Fibroblast of skin of abdomen (primary cell): ENCODE measurements at regions not wholly inside any gene's neighbourhood (a gene's known extent, or its start where the extent isn't known, plus 50 kb on each side); places are given as distances from the start of the nearest gene placed in this dataset.
A peak's percentile ranks its signal among the peaks of the same experiment; 100 is the strongest.
"Not testable (repeated sequence)": the region's sequence is repeated elsewhere in the genome, so short reads cannot be mapped to it uniquely, and the experiment has no call there.

Source experiments
- DNase-seq: peaks from one replicate; pipeline ENCODE4 v3.0.0-alpha.2; 2013

DNA sequence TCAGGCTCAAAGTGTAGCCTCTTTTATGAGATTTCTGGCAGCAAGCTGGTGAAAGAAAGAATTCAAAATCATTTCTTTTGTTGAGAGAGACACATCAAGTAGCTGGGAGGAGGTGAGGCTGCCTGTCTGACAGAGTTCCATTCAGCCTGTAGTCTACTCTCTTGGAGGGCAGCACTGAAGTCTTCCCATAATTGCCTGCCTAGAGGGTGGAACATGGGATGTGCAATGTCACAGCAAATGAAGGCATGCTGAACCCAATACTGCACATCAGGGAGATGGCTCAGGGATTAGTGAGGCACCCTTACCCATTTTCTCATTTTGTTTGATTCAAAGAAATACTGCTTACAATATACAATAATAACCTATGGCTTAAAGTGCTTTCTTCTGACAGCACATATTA, 475.7 kb downstream of the TMEM232 start:
- DNase-seq = no peak

DNA sequence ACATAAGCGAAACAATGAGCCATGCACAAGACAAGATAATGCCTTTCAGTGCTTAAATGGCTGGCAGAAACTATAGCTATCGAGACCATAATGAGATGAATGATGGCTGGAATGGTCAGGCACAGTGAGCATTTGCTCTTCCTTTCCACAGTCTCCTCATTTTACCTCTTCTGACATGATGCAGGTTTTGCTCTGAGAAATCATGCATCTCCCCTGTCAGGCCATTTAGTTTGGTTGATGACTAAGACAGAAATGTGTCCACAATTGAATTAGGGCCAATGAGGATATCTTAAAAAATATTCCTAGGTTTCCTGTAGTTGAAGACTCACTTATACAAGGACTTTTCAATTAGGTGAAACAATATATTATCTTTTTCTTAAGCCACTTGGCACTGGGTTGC, 475.1 kb downstream of the TMEM232 start:
- peak; percentile 78 for DNase-seq

DNA sequence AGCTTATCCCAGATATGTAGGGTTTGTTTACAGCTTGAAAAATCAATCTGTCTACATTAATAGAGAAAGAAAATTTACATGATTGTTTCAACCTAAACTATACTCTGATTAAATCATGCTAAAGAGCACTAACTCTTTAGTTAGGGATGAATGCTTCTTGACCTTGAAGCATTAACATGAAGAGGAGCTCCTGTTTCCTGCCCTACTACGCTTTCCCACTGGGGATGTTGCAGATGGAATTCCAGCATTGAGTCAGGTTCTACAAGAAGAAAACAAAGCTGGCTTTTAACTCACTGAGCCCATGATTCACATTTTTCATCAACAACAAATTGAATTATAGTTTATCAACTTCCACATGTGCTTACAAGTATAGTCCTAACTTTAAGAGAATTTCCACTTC, 471.3 kb downstream of the TMEM232 start:
- DNase-seq = no peak

DNA sequence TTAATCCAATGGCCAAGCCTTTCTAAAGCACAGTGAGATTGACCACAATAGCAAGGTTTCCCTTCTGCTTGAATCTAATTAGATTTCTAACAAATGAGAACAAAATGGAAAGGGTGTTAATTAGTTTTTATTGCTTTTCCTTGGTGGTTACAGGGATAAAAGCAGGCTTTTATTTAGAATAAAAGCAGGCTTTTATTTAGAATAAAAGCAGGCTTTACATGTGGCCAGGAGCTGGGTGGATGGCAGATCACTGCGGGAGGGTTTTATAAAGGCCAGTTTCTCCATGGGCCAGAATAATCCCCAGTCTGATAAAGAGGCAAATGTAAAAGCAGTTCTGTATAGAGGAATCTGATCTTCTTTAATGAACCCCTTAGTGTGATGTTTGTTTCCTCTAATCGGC, 470.2 kb downstream of the TMEM232 start:
- DNase-seq = no peak

DNA sequence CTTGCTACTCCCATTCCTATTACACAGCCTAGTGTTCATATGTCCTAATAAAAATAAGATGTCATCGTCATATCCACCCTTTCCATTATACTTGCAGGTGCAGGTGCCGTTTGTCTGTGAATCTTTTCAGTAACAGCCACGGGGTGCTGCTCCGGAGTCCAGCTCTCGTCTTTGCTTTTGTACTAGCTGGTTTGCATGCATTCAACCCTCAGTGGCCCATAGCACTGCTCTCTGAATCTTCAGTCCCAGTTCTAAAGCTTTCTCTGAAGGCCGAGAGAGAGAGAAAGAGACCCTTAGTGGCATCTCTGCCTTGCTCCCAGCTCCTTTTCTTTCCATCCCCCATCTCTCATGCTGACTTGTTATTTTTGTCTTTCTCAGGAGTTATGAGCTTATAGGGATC, 468.5 kb downstream of the TMEM232 start:
- no peak for DNase-seq

DNA sequence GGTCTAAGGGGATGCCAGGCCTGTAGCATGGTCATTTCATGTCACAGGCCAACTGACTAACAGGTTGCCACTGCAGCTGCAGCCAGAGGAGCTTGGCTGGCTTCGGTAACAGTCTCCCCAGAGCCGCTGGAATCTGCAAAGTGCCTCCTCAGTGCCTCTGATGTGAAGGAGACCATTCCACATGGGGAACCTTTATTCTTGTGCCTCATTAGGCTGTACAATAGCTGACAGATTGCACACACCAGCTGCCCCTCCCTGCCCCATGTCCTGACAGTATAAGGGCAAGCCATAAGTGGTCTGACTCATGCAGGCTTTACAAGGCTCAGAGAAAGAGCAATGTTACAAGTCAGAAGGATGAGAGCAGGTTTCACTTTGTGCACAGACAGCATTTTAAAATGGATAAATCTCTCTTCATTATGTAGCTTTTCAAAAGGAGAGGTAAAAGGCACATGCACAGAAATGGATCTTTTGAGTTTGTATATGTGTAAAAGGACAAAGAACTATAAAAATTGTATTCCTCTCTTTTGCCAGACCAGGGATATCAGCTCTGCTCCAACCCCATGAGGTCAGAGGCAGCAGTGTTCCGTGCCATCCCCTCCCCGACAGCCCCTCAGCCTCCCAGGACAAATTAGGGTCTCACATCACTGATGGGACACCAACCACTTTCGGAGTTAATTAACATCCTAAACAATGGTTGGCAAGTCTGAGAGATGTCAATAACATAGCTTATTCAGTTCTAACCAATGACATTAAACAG, 467.8 kb downstream of the TMEM232 start:
- peak; percentile 79 for DNase-seq

DNA sequence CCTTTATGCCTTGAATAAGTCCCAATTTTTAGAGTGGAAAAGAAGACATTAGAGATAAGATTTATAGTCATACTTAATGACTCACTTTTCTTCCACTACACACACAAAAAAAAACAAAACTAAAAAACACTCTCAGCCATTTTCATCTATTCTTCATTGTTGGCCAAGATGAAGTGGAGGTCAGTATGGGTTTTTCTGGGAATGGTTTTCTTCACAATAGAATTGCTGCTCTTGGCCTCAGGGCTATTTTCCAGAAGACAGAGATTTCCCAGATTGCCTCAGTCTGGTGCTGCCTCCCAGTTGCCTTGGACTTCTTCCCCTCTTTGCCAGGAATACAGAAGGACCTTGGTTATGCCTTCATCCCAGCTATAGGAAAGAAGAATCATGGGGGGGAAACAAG, 463.7 kb downstream of the TMEM232 start:
- peak; percentile 44 for DNase-seq

DNA sequence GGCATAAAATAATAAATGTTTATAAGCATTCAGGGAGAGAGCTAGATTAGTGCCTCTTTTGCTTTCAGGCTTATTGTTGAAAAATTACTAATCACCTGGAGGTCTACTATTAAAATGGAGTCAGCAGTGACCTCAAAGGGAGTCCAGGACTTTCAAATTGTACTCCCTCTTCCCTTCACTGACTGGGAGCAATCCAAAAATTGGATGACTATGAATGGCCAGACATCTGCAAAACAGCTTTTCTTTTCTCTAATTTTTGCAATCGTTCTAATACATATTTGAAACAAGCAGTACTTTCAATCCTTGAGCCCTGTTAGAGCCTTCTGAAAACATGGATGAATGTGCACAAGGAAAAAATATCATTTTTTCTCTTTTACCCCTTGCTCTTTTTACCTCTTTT, 461.8 kb downstream of the TMEM232 start:
- no peak for DNase-seq

DNA sequence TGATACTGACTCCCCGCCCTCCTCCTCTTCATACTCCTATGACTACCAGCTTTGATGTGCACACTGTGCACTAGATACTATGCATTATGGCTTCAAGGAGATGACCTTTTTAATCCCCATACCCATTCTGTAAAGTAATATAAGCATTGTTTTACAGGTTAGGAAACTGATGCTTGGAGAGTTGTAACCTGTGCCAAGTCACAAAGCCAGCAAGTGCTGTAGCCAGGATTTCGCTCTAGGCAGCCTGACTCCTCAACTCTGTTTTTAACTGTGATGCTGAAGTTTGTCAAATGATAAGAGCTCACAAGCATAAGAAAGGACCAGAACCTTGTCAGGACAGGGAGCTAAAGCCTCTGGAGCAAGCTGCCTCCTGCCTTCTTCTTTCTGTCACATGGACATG, 461.3 kb downstream of the TMEM232 start:
- no peak for DNase-seq

DNA sequence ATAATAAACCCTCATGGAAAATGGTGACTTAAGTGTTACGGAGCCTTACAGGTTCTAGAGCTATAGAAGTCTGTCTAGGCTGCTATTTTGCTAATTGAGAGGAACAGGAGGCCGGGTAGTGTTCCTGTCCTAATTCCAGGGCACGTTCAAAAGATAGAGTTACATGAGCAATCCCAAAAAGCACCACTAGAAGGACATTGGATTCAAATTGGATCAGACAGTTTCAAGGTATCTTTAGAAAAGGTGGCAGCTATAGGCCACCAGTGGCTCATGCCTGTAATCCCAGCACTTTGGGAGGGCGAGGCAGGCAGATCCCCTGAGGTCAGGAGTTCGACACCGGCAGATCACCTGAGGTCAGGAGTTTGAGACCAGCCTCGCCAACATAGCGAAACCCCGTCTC, 458.8 kb downstream of the TMEM232 start:
- DNase-seq = no peak

DNA sequence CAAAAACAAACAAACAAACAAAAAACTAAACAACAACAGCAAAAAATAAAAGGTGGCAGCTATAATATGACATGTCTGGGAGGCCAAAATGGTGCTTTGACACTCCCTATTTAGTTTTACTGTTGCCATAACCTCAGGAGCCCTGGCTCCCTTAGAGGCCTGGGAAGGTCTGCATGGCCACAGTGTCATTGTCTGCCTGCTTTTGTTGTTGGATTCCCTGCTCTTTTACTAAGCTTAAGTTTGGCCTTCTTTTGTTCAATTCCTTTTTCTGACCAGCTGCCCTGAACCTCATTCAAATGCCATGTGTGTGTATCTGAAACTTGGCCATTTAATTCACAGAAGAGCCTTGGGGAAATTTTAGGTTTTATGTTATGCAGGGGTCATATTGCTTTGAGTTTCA, 458.2 kb downstream of the TMEM232 start:
- no peak for DNase-seq

DNA sequence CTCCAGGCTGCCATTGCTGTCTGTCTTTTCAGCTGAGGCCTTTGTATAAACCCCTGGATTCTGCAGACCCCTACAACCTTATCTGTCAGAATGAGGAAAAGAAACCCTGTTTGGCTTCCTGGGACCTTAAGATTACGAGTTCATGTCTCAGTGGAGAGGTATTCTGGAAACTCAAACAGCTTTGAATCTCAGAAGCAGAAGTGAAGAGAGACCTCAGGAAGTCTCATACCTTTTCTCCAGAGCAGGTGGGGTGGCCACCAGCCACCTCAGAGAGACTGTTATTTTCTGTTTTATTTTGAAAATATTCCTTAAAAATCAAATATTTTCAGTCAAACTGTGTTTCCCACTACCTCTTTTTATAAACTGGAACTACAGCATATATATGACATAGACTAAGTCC, 457.5 kb downstream of the TMEM232 start:
- DNase-seq = no peak

DNA sequence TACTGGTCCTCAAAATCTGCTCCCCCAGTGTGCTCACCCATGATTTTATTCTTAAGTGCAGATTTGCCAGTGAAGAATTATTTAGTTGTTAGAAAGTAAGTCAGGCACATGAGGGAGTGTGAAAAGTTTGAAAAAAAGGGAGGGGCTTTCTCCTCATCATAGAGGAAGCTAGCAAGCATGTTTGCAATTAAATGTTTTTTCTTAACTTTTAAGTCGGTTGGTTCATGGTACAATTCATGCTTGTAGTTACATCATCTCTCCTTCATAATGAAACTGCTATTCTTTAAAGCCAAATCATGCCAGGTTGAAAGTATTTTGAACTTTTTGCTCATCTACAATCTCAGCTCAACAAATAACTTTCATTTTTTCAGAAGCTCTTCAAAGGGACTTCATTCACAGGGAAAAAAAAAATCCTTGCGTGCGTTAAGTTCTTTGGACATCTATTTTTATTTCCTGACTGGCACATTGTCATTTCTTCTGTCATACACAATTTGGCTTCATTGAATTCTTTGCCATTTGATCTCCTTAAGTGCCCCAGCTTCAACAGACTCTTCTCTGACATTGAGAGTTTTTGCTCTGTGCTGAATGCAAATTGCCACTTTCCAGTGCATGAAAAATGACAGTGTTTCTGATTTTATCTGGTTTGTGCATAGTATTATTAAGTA, 456.9 kb downstream of the TMEM232 start:
- DNase-seq = peak; percentile 76

DNA sequence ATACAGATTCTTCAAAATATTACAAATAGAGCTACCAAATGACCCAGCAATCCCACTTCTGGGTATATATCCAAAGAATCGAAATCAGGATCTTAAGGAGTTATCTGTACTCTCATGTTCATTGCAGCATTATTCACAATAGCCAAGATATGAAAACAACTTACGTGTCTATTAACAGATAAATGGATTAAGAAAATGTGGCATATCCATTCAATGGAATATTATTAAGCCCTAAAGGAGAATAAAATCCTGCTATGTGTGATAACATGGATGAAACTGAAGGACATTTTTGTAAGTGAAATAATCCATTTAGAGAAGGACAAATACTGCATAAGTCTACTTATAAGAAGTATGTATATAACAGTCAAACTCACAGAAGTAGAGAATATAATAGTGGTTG, 450.6 kb downstream of the TMEM232 start:
- no peak for DNase-seq

DNA sequence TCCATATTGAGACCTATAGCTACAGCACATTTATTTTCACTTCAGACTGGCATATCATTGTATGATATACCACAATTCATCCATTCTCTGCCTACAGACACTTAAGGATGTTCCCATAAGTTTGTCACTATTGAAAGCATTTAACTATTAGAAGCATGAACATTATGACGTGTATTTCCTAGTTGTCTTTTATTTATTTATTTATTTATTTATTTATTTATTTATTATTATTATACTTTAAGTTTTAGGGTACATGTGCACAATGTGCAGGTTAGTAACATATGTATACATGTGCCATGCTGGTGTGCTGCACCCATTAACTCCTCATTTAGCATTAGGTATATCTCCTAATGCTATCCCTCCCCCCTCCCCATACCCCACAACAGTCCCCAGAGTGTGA, 448.0 kb downstream of the TMEM232 start:
- DNase-seq = not testable (repeated sequence)

DNA sequence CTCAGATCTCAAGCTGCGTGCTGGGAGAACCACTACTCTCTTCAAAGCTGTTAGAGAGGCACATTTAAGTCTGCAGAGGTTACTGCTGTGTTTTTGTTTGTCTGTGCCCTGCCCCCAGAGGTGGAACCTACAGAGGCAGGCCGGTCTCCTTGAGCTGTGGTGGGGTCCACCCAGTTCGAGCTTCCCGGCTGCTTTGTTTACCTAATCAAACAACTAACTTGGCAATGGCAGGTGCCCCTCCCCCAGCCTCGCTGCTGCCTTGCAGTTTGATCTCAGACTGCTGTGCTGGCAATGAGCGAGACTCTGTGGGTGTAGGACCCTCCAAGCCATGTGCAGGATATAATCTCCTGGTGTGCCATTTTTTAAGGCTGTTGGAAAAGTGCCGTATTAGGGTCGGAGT, 442.4 kb downstream of the TMEM232 start:
- DNase-seq = not testable (repeated sequence)

DNA sequence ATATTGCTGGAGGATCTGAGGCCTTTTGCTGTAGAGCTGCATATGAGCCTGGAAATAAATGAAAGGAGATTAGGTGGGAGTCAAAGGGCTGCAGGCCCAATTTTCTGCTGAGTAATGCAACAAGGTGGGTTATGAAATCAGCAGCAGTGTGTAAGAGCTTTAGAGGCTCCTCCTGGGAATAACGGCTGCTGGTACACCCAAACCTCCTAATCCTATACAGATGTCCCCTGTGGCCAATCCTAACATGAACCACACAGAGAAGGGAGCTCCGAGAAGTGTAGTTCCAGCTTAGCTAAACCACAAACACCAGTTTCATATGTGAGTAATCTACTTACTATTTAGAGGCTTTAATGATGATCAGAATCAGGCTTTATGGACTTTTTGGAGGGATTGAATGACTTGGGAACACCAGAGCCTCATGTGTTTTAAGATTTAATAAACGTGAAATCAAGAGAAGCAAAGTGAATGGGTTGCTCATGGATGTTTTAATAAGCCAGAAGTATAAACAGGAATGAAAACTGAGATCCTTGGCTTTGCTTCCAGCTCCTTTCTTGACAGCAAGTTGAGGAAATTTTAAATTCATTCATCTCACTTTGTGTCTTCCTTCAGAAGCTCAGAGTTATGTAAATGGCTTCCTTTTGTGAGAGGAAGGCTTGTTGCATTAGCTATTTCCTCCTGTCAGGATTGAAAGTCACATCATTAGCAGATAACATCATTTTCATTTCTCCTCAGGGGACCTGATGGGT, 437.5 kb downstream of the TMEM232 start:
- peak; percentile 100 for DNase-seq

DNA sequence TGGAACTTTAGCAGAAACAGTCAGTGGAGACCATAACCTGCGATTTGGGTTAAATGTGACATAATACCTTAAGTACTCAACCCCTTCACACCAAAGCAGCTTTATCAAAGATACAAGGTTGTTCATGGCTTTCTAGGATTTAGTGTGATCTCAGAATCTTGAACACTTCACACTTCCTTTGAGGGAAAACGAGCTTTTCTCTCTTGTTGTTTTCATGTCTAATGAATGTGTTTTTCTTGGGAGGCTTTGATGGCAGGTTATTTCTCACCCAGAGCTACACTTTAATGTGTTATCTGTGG, 437.0 kb downstream of the TMEM232 start:
- no peak for DNase-seq

DNA sequence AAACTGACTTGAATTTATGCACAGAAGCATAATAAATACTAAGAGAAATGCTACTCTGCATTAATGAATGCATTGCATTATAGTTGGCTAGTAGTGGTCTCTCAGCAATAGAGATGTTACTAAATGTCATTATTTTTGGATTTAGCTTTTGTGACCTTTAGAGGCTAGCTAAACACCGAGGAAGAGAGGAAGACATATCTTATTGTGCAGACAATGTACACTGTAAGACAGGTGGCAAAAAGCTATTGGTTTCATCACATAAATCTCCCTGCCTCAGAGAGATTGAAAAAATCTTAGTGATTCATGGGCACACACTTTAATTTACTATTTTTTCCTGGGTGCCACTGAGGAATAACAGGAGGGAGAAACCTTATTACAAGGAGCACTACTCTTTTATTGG, 435.9 kb downstream of the TMEM232 start:
- DNase-seq = no peak

DNA sequence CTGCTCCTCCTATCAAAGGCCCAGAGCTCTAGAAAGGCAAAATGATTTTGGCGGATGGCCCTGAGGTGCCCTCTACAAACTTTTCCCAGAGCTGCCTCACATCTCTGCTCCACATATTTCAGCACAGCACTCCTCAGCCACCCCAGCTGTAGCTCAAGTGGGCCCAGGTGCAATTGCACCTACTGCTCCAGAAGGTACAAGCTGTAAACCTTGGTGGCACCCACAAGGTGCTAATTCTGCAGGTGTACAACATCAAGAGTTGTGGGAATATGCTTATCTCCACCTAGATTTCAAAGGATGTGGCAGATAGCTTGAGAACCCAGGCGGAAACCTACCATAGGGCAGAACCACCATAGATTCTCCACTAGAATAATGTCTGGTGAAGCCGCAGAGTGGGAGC, 432.2 kb downstream of the TMEM232 start:
- DNase-seq = no peak

DNA sequence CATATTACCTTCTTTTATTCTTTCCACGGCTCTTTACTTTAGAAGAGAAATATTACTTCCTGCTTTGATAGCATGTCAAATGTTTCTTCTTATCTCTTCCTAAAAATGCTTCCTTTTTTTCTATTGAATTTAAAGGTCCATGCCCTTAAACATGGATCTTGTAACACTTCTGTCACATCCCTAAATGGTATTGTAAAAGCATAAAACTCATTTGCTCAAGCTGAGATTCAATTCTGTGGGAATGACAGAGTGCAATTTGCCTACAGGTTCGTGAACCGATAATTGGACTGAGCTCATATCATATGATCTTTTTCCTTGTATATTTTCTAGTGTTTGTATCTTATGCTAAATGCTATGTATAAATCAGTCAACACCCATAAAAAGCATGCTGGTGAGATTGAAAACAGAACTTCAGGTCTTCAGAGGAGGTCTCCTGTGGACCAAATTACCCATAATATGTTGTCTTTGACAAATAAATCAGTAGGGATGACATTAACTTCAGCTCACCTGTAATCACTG, 429.3 kb downstream of the TMEM232 start:
- no peak for DNase-seq

DNA sequence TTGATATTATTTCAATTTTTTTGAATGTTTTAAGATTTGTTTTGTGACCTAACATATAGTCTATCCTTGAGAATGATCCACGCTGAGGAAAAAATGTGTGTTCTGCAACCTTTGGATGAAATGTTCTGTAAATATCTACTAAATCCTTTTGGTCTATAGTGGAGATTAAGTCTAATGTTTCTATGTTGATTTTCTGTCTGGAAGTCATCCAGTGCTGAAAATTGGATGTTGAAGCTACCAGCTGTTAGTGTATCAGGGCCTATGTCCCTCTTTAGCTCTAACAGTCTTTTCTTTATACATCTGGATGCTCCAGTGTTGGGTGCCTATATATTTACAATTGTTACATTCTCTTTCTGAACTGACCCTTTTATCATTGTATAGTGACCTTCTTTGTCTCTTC, 422.3 kb downstream of the TMEM232 start:
- no peak for DNase-seq

DNA sequence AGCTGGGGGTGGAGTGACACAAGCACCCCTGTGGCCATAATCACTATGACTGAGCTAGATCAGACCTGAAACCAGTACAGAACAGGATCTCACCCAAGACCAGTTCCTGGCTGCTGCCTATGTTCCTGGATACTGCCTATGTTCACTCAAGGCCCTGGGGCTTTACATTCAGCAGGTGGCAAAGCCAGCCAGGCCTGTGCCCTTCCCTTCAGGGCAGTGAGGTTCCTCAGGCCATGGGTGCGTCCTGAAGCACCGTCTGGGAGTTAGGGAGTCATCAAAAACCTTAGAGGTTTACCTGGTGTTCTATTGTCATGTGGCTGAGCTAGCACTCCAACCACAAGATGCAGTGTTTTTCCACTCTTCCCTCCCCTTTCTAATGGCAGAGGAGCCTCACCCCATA, 419.8 kb downstream of the TMEM232 start:
- no peak for DNase-seq

DNA sequence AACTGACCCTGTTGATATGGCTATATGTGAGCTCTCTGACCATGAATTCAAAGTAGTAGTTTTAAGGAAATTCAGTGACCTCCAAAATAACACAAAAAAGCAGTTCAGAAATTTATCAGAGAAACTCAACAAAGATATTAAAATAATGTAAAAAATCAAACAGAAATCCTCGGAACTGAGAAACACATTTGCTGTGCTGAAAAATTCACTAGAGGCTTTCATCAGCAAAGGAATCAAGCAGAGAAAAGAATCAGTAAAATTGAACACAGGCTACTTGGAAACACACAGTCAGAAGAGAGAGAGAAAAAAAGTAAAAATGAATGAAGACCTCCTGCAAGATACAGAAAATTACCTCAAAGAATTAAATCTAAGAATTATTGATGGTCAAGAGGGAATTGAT, 417.2 kb downstream of the TMEM232 start:
- DNase-seq = no peak
